NCI-H2196 (cell line): ENCODE measurements at regions not wholly inside any gene's neighbourhood (a gene's known extent, or its start where the extent isn't known, plus 50 kb on each side); places are given as distances from the start of the nearest gene placed in this dataset.
"Not testable (repeated sequence)": the region's sequence is repeated elsewhere in the genome, so short reads cannot be mapped to it uniquely, and the experiment has no call there.

ENCODE experiments used
- DNase-seq: peaks from one replicate; lab custom pipeline; 2025; ENCODE audit not compliant: unreplicated experiment; lab: John Stamatoyannopoulos, UW

DNA sequence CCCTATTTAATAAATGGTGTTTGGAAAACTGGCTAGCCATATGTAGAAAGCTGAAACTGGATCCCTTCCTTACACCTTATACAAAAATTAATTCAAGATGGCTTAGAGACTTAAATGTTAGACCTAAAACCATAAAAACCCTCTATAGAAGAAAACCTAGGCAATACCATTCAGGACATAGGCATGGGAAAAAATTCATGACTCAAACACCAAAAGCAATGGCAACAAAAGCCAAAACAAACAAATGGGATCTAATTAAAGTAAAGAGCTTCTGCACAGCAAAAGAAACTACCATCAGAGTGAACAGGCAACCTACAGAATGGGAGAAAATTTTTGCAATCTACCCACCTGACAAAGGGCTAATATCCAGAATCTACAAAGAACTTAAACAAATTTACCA, 179.7 kb upstream of the SESN3 start:
- DNase-seq: not testable (repeated sequence)

DNA sequence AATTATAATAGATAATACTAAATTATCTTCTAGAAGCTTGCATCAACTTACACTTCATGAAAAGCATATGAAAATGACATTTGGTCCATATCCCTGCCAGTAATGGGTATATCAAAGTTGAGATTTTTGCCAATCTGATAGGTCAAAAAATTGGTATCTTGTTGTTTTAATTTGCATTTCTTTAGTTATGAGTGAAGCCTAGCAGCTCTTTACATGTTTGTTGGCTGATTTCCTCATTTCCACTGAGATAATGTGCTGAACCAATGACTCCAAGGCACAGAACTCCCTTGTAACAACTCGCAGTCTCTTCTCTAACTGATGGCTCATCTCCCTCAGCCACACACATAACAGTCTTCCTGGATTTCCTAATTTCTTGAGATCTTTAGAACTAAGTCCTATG, 175.3 kb upstream of the SESN3 start:
- DNase-seq: no peak

- DNase-seq: no peak
Observed at GRCh38 chr11:95404370-95404769, 173.4 kb upstream of the SESN3 start.

DNA sequence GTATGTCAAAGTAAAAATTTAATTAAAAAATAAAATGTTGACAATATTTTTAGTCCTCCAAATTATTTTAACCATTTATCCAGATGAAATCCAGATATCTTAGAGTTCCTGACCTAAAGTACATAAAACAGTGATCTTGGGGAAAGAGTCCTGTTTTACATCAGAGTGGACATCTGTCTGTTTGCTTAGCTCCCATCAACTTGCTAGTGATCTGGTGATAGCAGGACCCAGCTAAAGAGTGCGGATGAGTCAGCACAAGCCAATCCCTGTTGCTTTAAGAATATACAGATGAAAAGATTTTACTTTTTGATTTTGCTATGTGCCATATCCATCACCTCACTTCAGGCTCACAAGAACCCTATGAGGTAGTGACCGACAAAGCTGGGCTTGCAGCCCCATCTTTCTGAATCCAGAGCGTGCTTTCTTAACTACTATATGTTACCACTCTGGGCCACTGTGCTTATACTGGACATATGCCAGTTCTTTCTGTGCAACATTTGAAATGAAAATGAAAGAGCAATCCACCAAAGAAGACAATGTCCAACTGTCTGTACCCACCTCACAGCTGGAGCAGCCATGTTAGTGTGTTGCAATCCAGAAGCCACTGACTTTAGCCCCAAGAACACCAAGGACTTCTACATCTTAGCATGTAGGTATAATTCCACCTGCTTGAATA, 167.6 kb upstream of the SESN3 start:
- no peak for DNase-seq

DNA sequence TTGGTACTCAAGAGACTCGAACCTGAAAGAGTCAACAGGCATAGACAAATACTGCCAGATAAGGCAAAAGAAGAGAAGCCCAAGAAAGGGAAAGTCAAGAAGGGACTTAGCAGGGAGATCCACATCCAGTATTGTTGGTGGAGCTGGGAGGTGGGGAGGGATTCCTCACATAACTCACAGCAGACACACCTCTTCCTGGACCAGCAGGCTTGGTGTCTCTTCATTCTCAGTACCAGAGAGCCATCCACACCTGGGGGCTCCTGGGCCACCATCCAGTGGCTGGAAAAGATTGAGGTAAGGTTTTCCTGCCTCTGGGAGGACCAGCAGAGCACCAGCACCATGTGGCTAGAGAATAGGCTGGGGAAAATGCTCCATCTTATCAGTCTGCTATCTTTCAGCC, 161.6 kb upstream of the SESN3 start:
- no peak for DNase-seq

DNA sequence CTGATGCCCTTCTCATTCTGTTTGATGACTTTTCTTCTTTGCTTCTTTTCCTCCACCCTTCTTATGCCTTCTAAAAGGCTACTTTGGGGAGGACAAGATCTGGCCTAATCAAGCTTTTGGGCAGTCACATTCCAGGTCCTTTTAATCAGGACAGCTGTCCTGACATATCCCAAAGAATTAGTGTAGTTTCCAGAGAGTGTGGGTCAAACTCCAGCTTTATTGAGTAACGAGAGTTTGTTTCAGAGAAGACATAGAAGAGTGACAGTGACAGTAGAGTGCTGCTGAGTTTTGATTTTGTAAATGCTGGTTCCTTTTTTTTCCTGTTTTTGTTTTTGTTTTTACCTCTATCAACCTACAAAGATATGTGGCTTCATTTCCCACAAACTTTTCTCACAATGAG, 158.4 kb upstream of the SESN3 start:
- DNase-seq: no peak

- no peak for DNase-seq
Observed at GRCh38 chr11:95388086-95388485, 157.1 kb upstream of the SESN3 start.

DNA sequence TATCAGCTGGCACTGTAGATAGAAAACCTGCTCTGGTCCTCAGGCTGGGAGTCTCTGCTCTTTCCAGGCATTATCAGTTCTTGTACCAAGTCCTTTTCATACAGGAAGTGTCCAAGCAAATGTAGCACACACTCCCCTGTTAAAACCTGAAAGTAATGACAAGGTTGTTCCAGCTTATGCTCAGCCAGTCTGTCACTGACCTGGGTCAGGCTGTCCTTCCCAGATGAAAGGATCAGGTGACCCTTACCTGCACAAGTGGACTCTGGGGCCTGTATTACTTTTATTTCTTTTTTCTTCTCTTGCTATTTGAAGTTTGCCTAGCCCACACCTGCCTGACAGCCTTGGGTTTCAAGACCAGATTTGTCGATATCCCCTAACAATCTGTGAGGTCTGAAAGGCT, 156.3 kb upstream of the SESN3 start:
- DNase-seq: no peak

- DNase-seq: no peak
Observed at GRCh38 chr11:95385577-95385976, 154.6 kb upstream of the SESN3 start.

DNA sequence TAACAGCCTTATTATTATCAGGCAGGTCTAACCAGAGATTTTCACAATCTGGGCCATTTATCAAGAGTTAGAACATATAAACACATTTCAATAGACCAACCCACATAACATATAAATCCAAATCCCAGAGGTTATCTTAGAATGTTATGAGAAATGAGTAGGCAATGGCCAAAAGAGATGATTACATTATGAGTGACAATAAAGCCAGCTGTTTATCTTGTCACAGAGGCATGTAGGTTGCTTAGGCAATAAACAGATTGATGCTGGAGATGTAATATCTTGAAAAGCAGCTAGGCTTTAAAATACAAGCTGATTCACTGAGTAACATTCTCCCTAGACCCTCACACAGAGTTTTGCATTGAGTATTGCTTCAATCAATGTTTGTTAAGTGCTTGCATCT, 148.5 kb upstream of the SESN3 start:
- DNase-seq: no peak

DNA sequence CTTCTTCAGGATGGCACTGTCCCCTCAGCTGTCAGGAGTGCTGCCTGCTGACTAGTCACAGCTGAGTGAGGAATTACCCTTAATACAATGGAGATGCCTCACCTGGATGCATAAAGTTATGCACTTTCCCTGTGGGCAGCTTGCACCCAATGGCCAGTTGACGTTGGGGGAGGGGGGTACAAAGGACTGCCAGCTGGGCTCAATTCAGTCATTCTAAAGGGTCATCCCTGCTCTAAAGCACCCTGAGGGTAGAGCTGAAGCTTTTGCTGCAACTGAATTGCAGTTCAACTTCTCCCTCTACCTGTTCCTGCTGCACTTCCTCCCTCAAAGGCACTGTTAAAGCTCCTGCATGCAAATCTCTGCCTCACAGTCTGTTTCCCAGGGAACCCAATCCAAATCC, 147.8 kb upstream of the SESN3 start:
- DNase-seq: no peak

GRCh38 chr11:95378111-95378510, 147.1 kb upstream of the SESN3 start:
- DNase-seq: no peak

DNA sequence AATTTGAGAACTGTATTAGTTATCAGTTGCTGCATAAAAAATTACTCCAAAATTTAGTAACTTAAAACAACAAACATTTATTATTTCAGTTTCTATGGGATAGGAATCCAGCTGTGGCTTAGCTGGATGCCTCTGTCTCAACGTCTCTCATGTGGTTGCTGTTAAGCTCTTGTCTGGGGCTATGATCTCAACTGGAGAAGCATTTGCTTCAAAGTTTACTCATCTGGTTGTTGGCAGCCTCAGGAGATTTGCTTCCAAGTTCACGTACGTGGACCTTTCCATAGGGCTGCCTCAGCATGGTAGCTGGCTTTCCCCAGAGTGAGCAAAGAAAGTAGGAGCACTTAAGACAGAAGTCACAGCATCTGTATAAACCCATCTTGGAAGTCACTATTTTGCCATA, 144.9 kb upstream of the SESN3 start:
- no peak for DNase-seq

- DNase-seq: no peak
Observed at GRCh38 chr11:95375451-95375850, 144.4 kb upstream of the SESN3 start.

DNA sequence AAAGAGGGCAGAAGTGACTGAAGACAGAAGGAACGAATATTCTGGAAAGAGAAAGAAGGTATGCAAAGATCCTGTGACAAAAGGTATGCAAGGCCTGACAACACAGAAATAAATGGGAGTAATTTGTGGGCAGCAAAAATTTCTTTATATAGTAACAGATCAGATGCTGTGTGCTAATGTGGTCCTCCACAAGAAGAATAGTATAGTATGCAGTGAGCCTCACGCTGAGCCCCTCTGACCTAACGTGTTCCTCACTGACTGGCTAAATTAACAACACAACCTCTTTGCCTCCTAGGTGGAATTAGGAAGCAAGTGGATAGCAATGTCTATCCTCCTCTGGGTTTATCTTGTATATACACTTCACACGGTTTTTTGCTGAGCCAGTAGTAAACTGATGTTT, 143.1 kb upstream of the SESN3 start:
- no peak for DNase-seq

DNA sequence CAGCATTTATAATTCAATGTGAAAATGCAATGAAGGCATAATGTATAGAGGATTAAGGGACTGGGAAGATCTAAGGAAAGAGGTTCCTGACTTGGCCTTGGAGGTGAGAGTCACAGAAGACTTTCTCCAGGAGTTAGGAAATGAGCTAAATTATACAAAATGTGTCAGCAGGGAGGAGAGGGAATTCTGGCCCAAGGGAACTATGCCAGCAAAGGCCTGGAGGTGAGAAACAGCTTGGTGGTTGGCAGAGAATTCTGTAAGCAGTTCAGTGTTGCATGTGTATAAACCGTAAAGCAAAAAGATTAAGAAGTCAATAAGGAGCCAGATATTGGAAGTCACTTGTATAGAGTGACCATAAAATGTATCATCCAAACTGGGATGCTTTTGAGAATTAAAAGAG, 142.2 kb upstream of the SESN3 start:
- DNase-seq: no peak

DNA sequence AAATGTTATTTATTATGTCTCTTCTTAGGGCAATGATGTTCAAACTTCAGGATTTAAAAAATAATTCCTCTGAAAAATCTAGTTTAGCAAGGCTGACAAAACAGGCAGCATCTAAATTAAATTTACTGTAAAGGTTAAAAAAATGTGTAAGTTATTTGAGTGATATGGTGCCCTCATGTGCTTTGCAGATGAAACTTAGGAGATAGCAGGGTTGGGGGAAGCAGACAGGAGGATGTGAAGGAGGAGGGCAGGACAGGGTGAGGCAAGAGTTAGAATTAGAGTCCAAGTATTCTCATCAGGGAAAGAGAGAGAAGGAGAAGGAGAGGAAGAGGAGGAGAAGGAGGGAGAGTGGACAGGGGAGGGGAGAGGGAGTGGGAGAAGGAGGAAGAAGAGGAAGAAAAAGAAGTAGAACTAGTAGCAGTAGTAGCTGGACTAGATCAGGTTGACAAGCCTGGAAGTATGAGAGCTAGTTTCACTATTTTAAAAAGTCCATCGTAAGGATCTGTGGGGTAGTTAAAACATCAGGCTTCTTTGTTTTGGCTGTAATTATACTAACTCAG, 141.2 kb upstream of the SESN3 start:
- no peak for DNase-seq

DNA sequence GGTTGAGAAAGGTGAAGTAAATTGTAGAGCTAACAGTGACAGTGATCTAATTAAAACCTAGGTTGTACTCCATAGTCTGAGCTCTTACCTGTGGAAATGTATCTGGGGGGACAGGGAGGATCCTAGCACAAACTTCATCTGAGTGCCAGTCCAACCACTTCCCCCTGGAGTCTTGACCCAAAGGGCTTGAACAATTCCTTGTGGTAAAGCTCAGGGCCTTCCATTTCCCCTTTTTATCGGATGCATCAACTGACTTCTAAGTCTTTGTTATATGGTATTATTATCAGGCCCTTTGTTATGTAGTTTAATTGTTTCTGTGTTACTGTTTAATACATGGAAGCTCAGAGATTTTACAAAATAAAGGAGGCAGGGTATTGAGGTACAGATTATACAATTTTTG, 140.2 kb upstream of the SESN3 start:
- no peak for DNase-seq

DNA sequence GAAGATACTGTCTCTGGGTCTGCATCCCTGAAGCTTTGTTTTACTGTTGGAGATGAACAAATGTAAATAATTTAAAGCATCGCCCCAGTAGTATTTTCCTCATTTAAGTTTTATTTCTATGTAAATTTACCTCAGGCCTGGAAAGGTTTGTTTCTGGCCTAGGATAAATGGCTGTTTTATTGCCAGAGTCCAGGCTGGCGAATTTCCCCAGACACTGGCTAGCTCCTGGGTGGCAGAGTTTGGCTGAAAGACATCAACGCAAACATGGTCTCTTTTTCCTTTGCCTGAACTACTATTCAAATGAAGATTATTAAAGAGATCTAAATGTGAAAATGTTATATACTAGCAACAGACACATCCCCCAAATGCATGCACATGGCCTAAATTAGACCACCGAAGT, 136.7 kb upstream of the SESN3 start:
- DNase-seq: no peak

DNA sequence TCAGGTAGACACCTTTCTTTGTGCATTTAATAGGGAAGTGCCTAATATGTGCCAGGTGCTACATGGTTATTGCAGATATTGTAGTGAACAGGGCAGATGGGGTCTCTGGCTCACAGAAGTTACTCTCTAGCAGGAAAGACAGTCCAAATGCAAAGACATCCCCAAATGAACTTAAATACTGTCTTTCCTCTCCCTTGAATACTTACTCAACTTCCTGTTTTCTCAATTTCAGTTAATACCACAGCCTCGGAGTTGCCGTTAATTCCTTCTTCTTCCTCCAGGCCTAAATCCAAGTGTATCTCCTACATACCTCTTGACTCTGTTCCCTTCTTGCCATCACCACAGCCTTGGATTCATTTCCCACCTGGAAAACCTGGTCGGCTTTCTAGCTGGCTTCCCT, 134.3 kb upstream of the SESN3 start:
- DNase-seq: no peak

DNA sequence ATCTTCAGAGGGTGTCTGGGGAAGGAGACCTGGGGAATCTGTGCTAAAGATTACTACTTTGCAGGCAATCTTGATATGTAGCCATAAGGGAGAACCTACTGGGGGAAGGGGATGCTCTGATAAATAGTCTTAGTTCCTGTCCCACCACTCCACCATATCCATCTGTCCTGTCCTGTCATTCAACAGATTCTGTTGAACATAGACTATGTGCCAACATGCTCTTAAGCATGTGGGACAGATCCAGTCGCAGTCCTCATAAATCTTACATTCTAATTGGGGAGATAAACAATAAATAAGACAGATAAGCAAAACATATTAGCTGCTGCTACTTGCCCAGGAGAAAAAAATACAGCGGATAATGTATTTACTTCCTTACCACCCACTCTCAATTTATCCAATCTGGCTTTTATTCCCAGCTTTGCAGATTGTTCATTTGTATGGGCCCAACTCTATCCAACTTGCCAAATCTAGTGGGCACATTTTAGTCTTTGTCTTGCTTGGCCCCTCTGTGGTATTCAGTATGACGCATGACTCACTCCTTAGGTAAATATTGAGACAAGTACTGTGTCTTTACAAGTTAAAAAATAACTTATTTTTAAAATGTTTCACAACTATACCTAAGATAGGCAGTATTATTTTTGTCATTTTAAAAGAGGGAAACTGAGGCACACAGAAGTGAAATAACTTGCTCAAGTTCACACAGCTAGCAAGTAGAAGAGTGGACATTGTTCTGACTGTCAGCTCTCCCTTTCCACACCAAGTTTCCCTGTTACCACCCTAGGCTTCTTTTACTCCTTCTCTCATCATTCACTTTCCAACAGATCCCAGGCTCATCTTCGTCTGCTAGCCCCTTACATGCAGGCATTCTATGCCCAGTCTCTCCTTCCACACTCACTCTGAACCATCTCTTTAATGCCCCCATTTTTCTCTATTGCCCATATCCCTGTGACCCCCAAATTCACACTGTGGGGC, 133.6 kb upstream of the SESN3 start:
- no peak for DNase-seq

- DNase-seq: no peak
Observed at GRCh38 chr11:95363708-95364107, 132.7 kb upstream of the SESN3 start.
